ENCODE measurements at regions not wholly inside any gene's neighbourhood (a gene's known extent, or its start where the extent isn't known, plus 50 kb on each side); places are given as distances from the start of the nearest gene placed in this dataset.

DNA sequence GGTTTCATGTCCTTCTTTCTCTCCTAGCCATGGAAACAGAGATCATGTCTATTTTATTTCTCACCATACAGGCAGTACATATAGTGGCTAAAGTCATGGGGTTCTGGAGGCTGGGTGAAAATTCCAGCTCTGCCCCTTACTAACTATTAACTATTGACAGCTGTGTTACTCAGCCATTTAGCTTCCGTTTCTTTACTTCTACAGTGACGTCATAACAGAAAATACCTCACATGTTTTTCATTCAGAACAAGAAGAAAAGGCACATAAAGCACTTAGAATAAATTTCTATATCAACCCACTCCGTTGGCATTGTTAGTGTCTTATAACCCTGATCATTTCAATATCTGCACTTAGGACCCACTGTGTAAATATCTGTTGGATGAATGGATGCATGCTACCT lies 1506.9 kb upstream of the TMEM132C start:
- Histone ChIP-seq H2BK120ac (ENCODE audit: low read depth, low read length, poor library complexity, severe bottlenecking) (no peak overlapping the region), H2AK5ac (ENCODE audit: insufficient read length, low read length) (no peak overlapping the region), H3K23ac (ENCODE audit: insufficient read length, low read depth, low read length) (no peak overlapping the region), H2BK5ac (ENCODE audit: insufficient read length, low read length) (no peak overlapping the region), H4K20me1 (ENCODE audit: control insufficient read depth, insufficient read depth, insufficient read length) (no peaks in the 10 kb centered on the region), H3K27ac (ENCODE audit: insufficient read length, low read depth, low read length) (no peak overlapping the region), H4K8ac (replicated peaks; ENCODE audit: insufficient read length, low read depth, low read length) (no peak overlapping the region), H4K91ac (ENCODE audit: insufficient read length, low read depth, low read length) (no peak overlapping the region), H3K56ac (ENCODE audit: insufficient read length, low read depth, low read length) (no peak overlapping the region), H2BK20ac (ENCODE audit: low read depth, low read length, poor library complexity, severe bottlenecking) (no peak overlapping the region), H3K14ac (ENCODE audit: insufficient read depth, low read length) (no peak overlapping the region), H2BK15ac (ENCODE audit: low read depth, low read length) (no peak overlapping the region), H3K9me3 (ENCODE audit: control insufficient read depth, low read depth, low read length) (no peaks in the 10 kb centered on the region), H3K4me1 (ENCODE audit: insufficient read depth, low read length) (no peaks in the 10 kb centered on the region), H2BK12ac (ENCODE audit: insufficient read length, low read depth, low read length) (no peak overlapping the region), H3K79me2 (ENCODE audit: insufficient read depth, low read length) (no peaks in the 10 kb centered on the region), H3K18ac (ENCODE audit: insufficient read length, low read depth, low read length) (no peak overlapping the region), H3K4ac (ENCODE audit: low read depth, low read length) (no peak overlapping the region), H3K27me3 (ENCODE audit: insufficient read depth, low read length) (no peaks in the 10 kb centered on the region), H4K5ac (ENCODE audit: insufficient read length, low read depth, low read length) (no peak overlapping the region), H3T11ph (ENCODE audit: low read length) (no peak overlapping the region), H3K23me2 (ENCODE audit: insufficient read length, low read depth, low read length, poor library complexity, severe bottlenecking) (no peaks in the 10 kb centered on the region), H3K4me2 (ENCODE audit: insufficient read depth, insufficient read length, low read length) (no peak overlapping the region), H3K9ac (ENCODE audit: extremely low read depth, insufficient read length, low read length) (no peak overlapping the region), H3K79me1 (ENCODE audit: insufficient read depth, low read depth, low read length, poor library complexity, severe bottlenecking) (no peaks in the 10 kb centered on the region), H2AFZ (ENCODE audit: low read length) (no peak overlapping the region)
- Mint-ChIP-seq H3K27me3 (ENCODE audit: low read depth) (peaks cover 6% of the 10 kb centered on the region), H3K27ac (no peak overlapping the region), H3K36me3 (ENCODE audit: insufficient read depth in 1 of 3, low read depth in 3 of 3) (peaks cover 3 to 7% (median 5%) of the 10 kb centered on the region in 3 experiments; a peak in 6 of 7 replicates), H3K4me3 (no peak overlapping the region), H3K4me1 (no peaks in the 10 kb centered on the region), H3K9me3 (peaks cover 15 to 22% of the 10 kb centered on the region in 2 experiments; a peak in 4 of 5 replicates)
- WGBS (ENCODE audit: extremely low coverage, insufficient read length, low lambda C conversion rate), result no CpG with 5 or more reads among the region's 3 CpGs
- DNase-seq, result no peak
- TF ChIP-seq, protein P1, sequence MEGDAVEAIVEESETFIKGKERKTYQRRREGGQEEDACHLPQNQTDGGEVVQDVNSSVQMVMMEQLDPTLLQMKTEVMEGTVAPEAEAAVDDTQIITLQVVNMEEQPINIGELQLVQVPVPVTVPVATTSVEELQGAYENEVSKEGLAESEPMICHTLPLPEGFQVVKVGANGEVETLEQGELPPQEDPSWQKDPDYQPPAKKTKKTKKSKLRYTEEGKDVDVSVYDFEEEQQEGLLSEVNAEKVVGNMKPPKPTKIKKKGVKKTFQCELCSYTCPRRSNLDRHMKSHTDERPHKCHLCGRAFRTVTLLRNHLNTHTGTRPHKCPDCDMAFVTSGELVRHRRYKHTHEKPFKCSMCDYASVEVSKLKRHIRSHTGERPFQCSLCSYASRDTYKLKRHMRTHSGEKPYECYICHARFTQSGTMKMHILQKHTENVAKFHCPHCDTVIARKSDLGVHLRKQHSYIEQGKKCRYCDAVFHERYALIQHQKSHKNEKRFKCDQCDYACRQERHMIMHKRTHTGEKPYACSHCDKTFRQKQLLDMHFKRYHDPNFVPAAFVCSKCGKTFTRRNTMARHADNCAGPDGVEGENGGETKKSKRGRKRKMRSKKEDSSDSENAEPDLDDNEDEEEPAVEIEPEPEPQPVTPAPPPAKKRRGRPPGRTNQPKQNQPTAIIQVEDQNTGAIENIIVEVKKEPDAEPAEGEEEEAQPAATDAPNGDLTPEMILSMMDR (conservative IDR thresholded peaks at IDR 0.05), result no peak

Measured in H9 (cell line).